ENCODE measurements at regions not wholly inside any gene's neighbourhood (a gene's known extent, or its start where the extent isn't known, plus 50 kb on each side); places are given as distances from the start of the nearest gene placed in this dataset.

DNA sequence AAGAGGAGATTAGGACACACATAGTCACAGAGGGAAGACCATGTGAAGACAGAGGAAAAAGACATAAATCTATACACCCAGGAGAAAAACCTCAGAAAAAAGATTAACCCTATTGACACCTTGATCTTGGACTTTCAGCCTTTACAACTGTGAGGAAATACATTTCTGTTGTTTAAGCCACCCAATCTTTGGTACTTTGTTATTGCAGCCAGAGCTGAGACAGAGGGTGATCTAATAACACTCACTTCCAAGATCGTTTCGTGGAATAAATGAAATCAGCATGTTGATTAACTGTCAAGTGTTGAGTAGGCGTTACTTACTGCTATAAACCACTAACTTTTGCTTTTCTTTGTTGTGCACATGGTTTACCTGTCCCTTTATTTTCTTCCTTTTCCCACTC, 361.2 kb upstream of the RIOK2 start:
- no peak overlapping the region for H3K4me3 ChIP-seq (ENCODE audit: control extremely low read depth in 1 of 5, extremely low read depth in 1 of 5, insufficient read depth in 1 of 5, low read depth in 2 of 5, low read length in 4 of 5)
- ChIA-PET CTCF (no interaction called here), POLR2A (no interaction called here)
- DNase-seq (no peak), ATAC-seq (ENCODE audit: low read depth) (no peak)
- Mint-ChIP-seq H3K4me3 (no peak overlapping the region), H3K27ac (no peak overlapping the region), H3K4me1 (peaks cover 8% of the 10 kb centered on the region), H3K9me3 (ENCODE audit: insufficient read depth) (no peaks in the 10 kb centered on the region), H3K27me3 (no peaks in the 10 kb centered on the region)
- TF ChIP-seq, protein P1, sequence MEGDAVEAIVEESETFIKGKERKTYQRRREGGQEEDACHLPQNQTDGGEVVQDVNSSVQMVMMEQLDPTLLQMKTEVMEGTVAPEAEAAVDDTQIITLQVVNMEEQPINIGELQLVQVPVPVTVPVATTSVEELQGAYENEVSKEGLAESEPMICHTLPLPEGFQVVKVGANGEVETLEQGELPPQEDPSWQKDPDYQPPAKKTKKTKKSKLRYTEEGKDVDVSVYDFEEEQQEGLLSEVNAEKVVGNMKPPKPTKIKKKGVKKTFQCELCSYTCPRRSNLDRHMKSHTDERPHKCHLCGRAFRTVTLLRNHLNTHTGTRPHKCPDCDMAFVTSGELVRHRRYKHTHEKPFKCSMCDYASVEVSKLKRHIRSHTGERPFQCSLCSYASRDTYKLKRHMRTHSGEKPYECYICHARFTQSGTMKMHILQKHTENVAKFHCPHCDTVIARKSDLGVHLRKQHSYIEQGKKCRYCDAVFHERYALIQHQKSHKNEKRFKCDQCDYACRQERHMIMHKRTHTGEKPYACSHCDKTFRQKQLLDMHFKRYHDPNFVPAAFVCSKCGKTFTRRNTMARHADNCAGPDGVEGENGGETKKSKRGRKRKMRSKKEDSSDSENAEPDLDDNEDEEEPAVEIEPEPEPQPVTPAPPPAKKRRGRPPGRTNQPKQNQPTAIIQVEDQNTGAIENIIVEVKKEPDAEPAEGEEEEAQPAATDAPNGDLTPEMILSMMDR (IDR thresholded peaks at IDR 0.05), result no peak
- TF ChIP-seq EZH2 (IDR thresholded peaks at IDR 0.05; ENCODE audit: borderline replicate concordance, insufficient read depth, low read depth, low read length, poor library complexity, severe bottlenecking), result no peak
- no peaks in the 10 kb centered on the region for H3K36me3 ChIP-seq (replicated peaks in 1 of 2; ENCODE audit: control extremely low read depth in 1 of 2, control insufficient read depth in 1 of 2, extremely low read depth in 1 of 2, insufficient read depth in 2 of 2, low read length in 1 of 2)
- H3K79me2 ChIP-seq (ENCODE audit: control insufficient read depth, insufficient read depth, low read length), result no peaks in the 10 kb centered on the region
- no peaks in the 10 kb centered on the region for H4K20me1 ChIP-seq (ENCODE audit: control insufficient read depth, insufficient read depth, low read length, poor library complexity, severe bottlenecking)
- no peak overlapping the region for H3K4me2 ChIP-seq (replicated peaks; ENCODE audit: low read depth, low read length, poor library complexity, severe bottlenecking)
- intact Hi-C loops (cut with micrococcal nuclease), result no loop called here
- H3K9me3 ChIP-seq (ENCODE audit: control extremely low read depth in 1 of 3, control insufficient read depth in 2 of 3, insufficient read depth in 1 of 3, low read length in 2 of 3), result peaks cover 0 to 10% (median 0%) of the 10 kb centered on the region in 3 donors
- H3K4me1 ChIP-seq (ENCODE audit: control insufficient read depth in 2 of 2, insufficient read depth in 2 of 2, low read length in 2 of 2), result peaks cover 6 to 8% of the 10 kb centered on the region in 2 donors
- H3K27me3 ChIP-seq (replicated peaks in 1 of 4; ENCODE audit: control extremely low read depth in 1 of 4, control insufficient read depth in 3 of 4, insufficient read depth in 4 of 4, low read length in 3 of 4), result no peaks in the 10 kb centered on the region
- H2AFZ ChIP-seq (ENCODE audit: insufficient read depth, low read depth, low read length, poor library complexity, severe bottlenecking), result no peak overlapping the region
- no peak overlapping the region for H3K27ac ChIP-seq (ENCODE audit: low read length in 2 of 2)
- no peak overlapping the region for H3K9ac ChIP-seq (ENCODE audit: low read length)
- no CpG with 5 or more reads among the region's 3 CpGs for WGBS (ENCODE audit: insufficient coverage)

DNA sequence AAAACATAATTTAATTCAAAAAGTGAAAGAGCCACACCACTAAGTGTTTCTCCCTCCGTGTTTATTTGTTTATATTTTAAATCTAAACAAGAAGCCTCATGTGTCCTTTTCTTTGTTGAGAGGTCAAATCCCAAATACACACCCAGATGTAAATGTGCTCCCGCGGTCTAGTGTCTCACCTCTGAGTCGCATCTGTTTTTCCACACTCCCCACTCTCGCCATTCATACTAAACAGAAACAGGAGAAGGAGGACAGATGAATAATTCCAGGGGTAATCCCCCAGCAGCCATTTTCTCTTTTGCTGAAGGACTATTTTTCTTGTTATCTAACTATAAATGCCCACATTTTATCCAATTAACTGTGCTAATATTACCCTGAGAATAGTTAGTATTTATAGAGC, 361.6 kb upstream of the RIOK2 start:
- H3K9me3 Mint-ChIP-seq (ENCODE audit: insufficient read depth), result no peaks in the 10 kb centered on the region
- ATAC-seq (ENCODE audit: low read depth), result no peak
- H3K27me3 ChIP-seq (replicated peaks in 1 of 4; ENCODE audit: control extremely low read depth in 1 of 4, control insufficient read depth in 3 of 4, insufficient read depth in 4 of 4, low read length in 3 of 4), result no peaks in the 10 kb centered on the region
- H3K4me3 Mint-ChIP-seq, result no peak overlapping the region
- no peak overlapping the region for H3K27ac Mint-ChIP-seq
- no peak overlapping the region for H2AFZ ChIP-seq (ENCODE audit: insufficient read depth, low read depth, low read length, poor library complexity, severe bottlenecking)
- no peak for DNase-seq
- TF ChIP-seq EZH2 (IDR thresholded peaks at IDR 0.05; ENCODE audit: borderline replicate concordance, insufficient read depth, low read depth, low read length, poor library complexity, severe bottlenecking), result no peak
- TF ChIP-seq, protein P1 (IDR thresholded peaks at IDR 0.05), result no peak
- H3K36me3 ChIP-seq (replicated peaks in 1 of 2; ENCODE audit: control extremely low read depth in 1 of 2, control insufficient read depth in 1 of 2, extremely low read depth in 1 of 2, insufficient read depth in 2 of 2, low read length in 1 of 2), result no peaks in the 10 kb centered on the region
- H3K4me1 ChIP-seq (ENCODE audit: control insufficient read depth in 2 of 2, insufficient read depth in 2 of 2, low read length in 2 of 2), result peaks cover 6 to 8% of the 10 kb centered on the region in 2 donors
- H3K4me2 ChIP-seq (replicated peaks; ENCODE audit: low read depth, low read length, poor library complexity, severe bottlenecking), result no peak overlapping the region
- peaks cover 8% of the 10 kb centered on the region for H3K4me1 Mint-ChIP-seq
- peaks cover 0 to 10% (median 0%) of the 10 kb centered on the region in 3 donors for H3K9me3 ChIP-seq (ENCODE audit: control extremely low read depth in 1 of 3, control insufficient read depth in 2 of 3, insufficient read depth in 1 of 3, low read length in 2 of 3)
- CTCF ChIA-PET, result no interaction called here
- H3K79me2 ChIP-seq (ENCODE audit: control insufficient read depth, insufficient read depth, low read length), result no peaks in the 10 kb centered on the region
- H3K4me3 ChIP-seq (ENCODE audit: control extremely low read depth in 1 of 5, extremely low read depth in 1 of 5, insufficient read depth in 1 of 5, low read depth in 2 of 5, low read length in 4 of 5), result no peak overlapping the region
- intact Hi-C loops (cut with micrococcal nuclease), result no loop called here
- no CpG with 5 or more reads among the region's 5 CpGs for WGBS (ENCODE audit: insufficient coverage)
- H4K20me1 ChIP-seq (ENCODE audit: control insufficient read depth, insufficient read depth, low read length, poor library complexity, severe bottlenecking), result no peaks in the 10 kb centered on the region
- H3K27me3 Mint-ChIP-seq, result no peaks in the 10 kb centered on the region
- H3K9ac ChIP-seq (ENCODE audit: low read length), result no peak overlapping the region
- H3K27ac ChIP-seq (ENCODE audit: low read length in 2 of 2), result no peak overlapping the region
- POLR2A ChIA-PET, result no interaction called here
